Mucosa of descending colon (tissue), 3 donors: ENCODE measurements at regions not wholly inside any gene's neighbourhood (a gene's known extent, or its start where the extent isn't known, plus 50 kb on each side); places are given as distances from the start of the nearest gene placed in this dataset.

Experiments
- ATAC-seq: fragments of 200-7000 bp; cut with Tn5 transposase; one replicate; pipeline ENCODE4 v1.9.1; 2020; ENCODE audit warnings: mild to moderate bottlenecking, moderate library complexity
- DNase-seq, 3 donors: peaks; one replicate each; pipeline ENCODE4 v3.0.0-alpha.2; 2020
- H3K36me3 ChIP-seq: fragments of 200-600 bp; one replicate; pipeline ENCODE4 v1.8.0; 2021; ENCODE audit warnings: low read depth, mild to moderate bottlenecking
- H3K4me1 ChIP-seq: fragments of 200-600 bp; one replicate; pipeline ENCODE4 v1.8.0; 2021; ENCODE audit warnings: low read depth, mild to moderate bottlenecking
- H3K4me3 ChIP-seq: fragments of 200-600 bp; one replicate; pipeline ENCODE4 v1.8.0; 2021; ENCODE audit warnings: mild to moderate bottlenecking
- H3K9me3 ChIP-seq: fragments of 200-600 bp; one replicate; pipeline ENCODE4 v1.8.0; 2021; ENCODE audit warnings: mild to moderate bottlenecking
- intact Hi-C, 2 donors: fragments of 100-400 bp; cut with DNase I in 1 of 2; cut with micrococcal nuclease in 1 of 2; formaldehyde crosslinking; loops; one replicate each; pipeline versions ENCODE4 v1.11.0 to v1.11.1; 2022; cut with DNase I, micrococcal nuclease
- TF ChIP-seq, protein P1 (sequence below): fragments of 200-600 bp; IDR thresholded peaks from one replicate; pipeline ENCODE4 v1.8.0; 2022; ENCODE audit warnings: antibody characterized with exemption, mild to moderate bottlenecking
- donor health status: DM: no; HTN: no; CAD: no; lungs with moderate emphysema.
- donor health status: DM: no; HTN: no; CAD: no.
- donor health status: DM: no; HTN: yes; CAD: no.

DNA sequence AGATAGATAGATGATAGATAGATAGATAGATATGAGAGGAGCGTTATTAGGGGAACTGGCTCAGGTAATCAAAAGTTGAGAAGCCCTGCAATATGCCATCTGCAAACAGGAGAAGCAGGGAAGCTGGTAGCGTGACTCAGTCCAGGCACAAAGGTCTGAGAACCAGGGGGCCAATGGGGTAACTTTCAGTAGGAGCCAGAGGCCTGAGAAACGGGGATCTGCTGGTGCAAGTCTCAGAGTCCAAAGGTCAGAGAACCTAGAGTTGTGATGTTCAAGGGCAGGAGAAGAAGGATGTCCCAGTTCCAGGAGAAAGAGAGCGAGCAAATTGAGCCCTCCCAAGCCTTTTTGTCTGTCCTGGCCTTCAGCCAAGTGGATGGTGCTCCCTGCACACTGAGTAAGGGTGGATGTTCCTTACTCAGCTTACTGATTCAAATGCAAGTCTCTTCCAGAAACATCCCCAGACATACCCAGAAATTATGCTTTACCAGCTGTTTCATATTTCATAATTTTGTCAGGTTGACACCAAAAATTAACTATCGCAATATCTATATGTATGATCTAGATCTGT lies 52.5 kb upstream of the SLC22A11 start:
- intact Hi-C loops = no loop called here
- Histone ChIP-seq H3K4me1 (peaks cover 3% of the 10 kb centered on the region), H3K4me3 (no peak overlapping the region), H3K9me3 (no peaks in the 10 kb centered on the region), H3K36me3 (no peaks in the 10 kb centered on the region)
- ATAC-seq = no peak
- TF ChIP-seq, protein P1, sequence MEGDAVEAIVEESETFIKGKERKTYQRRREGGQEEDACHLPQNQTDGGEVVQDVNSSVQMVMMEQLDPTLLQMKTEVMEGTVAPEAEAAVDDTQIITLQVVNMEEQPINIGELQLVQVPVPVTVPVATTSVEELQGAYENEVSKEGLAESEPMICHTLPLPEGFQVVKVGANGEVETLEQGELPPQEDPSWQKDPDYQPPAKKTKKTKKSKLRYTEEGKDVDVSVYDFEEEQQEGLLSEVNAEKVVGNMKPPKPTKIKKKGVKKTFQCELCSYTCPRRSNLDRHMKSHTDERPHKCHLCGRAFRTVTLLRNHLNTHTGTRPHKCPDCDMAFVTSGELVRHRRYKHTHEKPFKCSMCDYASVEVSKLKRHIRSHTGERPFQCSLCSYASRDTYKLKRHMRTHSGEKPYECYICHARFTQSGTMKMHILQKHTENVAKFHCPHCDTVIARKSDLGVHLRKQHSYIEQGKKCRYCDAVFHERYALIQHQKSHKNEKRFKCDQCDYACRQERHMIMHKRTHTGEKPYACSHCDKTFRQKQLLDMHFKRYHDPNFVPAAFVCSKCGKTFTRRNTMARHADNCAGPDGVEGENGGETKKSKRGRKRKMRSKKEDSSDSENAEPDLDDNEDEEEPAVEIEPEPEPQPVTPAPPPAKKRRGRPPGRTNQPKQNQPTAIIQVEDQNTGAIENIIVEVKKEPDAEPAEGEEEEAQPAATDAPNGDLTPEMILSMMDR = no peak
- no peak for DNase-seq

- ATAC-seq (no peak), DNase-seq (no peak)
- Histone ChIP-seq H3K36me3 (no peaks in the 10 kb centered on the region), H3K4me3 (no peak overlapping the region), H3K9me3 (no peaks in the 10 kb centered on the region), H3K4me1 (no peaks in the 10 kb centered on the region)
- intact Hi-C loops = no loop called here
- TF ChIP-seq, protein P1 = no peak
These were observed 50.7 kb upstream of the SLC22A11 start for GRCh38 chr11:64504999-64505398.
